GM19193 (cell line): ENCODE measurements at regions not wholly inside any gene's neighbourhood (a gene's known extent, or its start where the extent isn't known, plus 50 kb on each side); places are given as distances from the start of the nearest gene placed in this dataset.

Source experiments
- POLR2A ChIP-seq: IDR thresholded peaks from 4 replicates; pipeline ENCODE4 v1.6.1; 2011; ENCODE audit not compliant: insufficient read depth, insufficient read length; ENCODE audit errors: extremely low read depth

- no peak for TF ChIP-seq POLR2A
Observed at GRCh38 chr13:50071379-50071778, 56.1 kb downstream of the KCNRG start.

- no peak for TF ChIP-seq POLR2A
Observed at GRCh38 chr13:50072676-50073075, 57.4 kb downstream of the KCNRG start.

- no peak for TF ChIP-seq POLR2A
Observed at GRCh38 chr13:50073340-50073739, 58.1 kb downstream of the KCNRG start.

- TF ChIP-seq POLR2A = no peak
Observed at GRCh38 chr13:50074843-50075242, 59.6 kb downstream of the KCNRG start.

- TF ChIP-seq POLR2A = no peak
Observed at GRCh38 chr13:50075619-50076097, 60.4 kb downstream of the KCNRG start.

GRCh38 chr13:50077431-50077830, 62.2 kb downstream of the KCNRG start:
- no peak for TF ChIP-seq POLR2A

- no peak for TF ChIP-seq POLR2A
Observed at GRCh38 chr13:50078231-50078894, 63.1 kb downstream of the KCNRG start.

GRCh38 chr13:50078895-50079654, 63.8 kb downstream of the KCNRG start:
- TF ChIP-seq POLR2A = no peak

- no peak for TF ChIP-seq POLR2A
Observed at GRCh38 chr13:50079655-50080202, 64.5 kb downstream of the KCNRG start.

- TF ChIP-seq POLR2A = no peak
Observed at GRCh38 chr13:50080203-50080910, 65.1 kb downstream of the KCNRG start.

GRCh38 chr13:50080911-50081678, 65.9 kb downstream of the KCNRG start:
- TF ChIP-seq POLR2A = no peak

GRCh38 chr13:50081679-50082425, 66.6 kb downstream of the KCNRG start:
- peak; percentile 53 for TF ChIP-seq POLR2A

GRCh38 chr13:50082426-50083281, 67.4 kb downstream of the KCNRG start:
- TF ChIP-seq POLR2A = peak; percentile 65
